ENCODE measurements at regions not wholly inside any gene's neighbourhood (a gene's known extent, or its start where the extent isn't known, plus 50 kb on each side); places are given as distances from the start of the nearest gene placed in this dataset.

DNA sequence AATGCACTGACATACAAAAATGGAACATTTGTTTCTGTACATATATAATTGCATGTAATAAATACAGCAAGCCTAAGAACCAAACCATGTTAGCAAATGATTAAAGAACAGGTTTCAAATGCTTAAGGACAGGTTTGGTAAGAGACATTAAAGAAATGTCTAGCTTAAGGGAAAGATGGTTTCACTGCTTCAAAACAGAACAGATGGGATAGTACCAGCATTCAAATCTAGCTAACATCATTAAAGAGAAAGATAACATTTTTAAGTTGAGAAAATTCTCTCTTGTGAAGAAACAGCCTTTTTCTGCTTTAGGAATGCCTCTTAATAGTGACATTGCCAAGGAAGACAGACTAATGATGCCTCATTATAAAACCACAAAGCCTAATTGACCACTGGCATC lies 52.5 kb upstream of the DOCK9 start:
- Histone ChIP-seq H3K9ac (ENCODE audit: low read length) (no peak overlapping the region), H3K4me3 (ENCODE audit: low read depth, low read length, poor library complexity, severe bottlenecking) (no peak overlapping the region), H3K9me2 (ENCODE audit: low read depth, low read length) (no peaks in the 10 kb centered on the region), H3K79me2 (ENCODE audit: insufficient read depth, low read length) (no peaks in the 10 kb centered on the region), H3F3A (ENCODE audit: insufficient read depth, low read length) (no peaks in the 10 kb centered on the region), H3K36me3 (ENCODE audit: insufficient read depth, low read length) (no peaks in the 10 kb centered on the region), H3K4me1 (ENCODE audit: insufficient read depth, low read length, severe bottlenecking) (no peaks in the 10 kb centered on the region), H3K9me3 (ENCODE audit: low read length) (no peaks in the 10 kb centered on the region), H2AFZ (ENCODE audit: low read length) (no peak overlapping the region), H3K4me2 (ENCODE audit: low read length) (no peak overlapping the region), H3K27me3 (ENCODE audit: insufficient read depth, low read length) (no peaks in the 10 kb centered on the region), H3K27ac (ENCODE audit: low read depth, low read length, poor library complexity, severe bottlenecking) (no peak overlapping the region), H4K20me1 (ENCODE audit: insufficient read depth, low read length) (no peaks in the 10 kb centered on the region)
- TF ChIP-seq CTCF (IDR thresholded peaks at IDR 0.05; ENCODE audit: low read length): no peak

DNA sequence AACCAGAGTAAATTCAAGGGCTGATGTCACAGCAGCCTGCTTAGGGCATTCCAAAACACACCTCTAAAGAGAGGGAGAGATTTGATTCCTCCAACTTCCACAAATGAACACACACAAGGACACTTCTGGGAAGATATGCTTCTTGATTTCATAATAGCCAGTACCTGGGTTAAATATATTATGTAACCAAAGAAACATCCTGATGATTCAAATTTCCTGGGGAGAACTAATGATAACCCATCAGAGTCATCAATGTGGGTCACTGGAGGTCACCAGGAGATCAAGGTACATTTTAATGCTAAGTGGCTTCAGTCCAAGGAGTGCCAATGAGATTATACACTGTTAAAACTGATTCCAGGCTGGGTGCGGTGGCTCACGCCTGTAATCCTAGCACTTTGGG lies 54.0 kb upstream of the DOCK9 start:
- Histone ChIP-seq H3K9ac (ENCODE audit: low read length) (no peak overlapping the region), H3K79me2 (ENCODE audit: insufficient read depth, low read length) (no peaks in the 10 kb centered on the region), H3K9me2 (ENCODE audit: low read depth, low read length) (no peaks in the 10 kb centered on the region), H2AFZ (ENCODE audit: low read length) (no peak overlapping the region), H3K4me1 (ENCODE audit: insufficient read depth, low read length, severe bottlenecking) (no peaks in the 10 kb centered on the region), H3K9me3 (ENCODE audit: low read length) (no peaks in the 10 kb centered on the region), H3F3A (ENCODE audit: insufficient read depth, low read length) (no peaks in the 10 kb centered on the region), H4K20me1 (ENCODE audit: insufficient read depth, low read length) (no peaks in the 10 kb centered on the region), H3K4me3 (ENCODE audit: low read depth, low read length, poor library complexity, severe bottlenecking) (no peak overlapping the region), H3K36me3 (ENCODE audit: insufficient read depth, low read length) (no peaks in the 10 kb centered on the region), H3K4me2 (ENCODE audit: low read length) (no peak overlapping the region), H3K27me3 (ENCODE audit: insufficient read depth, low read length) (no peaks in the 10 kb centered on the region), H3K27ac (ENCODE audit: low read depth, low read length, poor library complexity, severe bottlenecking) (no peak overlapping the region)
- TF ChIP-seq EZH2 (IDR thresholded peaks at IDR 0.05; ENCODE audit: borderline replicate concordance, low read length) (no peak), CTCF (IDR thresholded peaks at IDR 0.05; ENCODE audit: low read length) (no peak)

- no peak overlapping the region for H2AFZ ChIP-seq (ENCODE audit: low read length)
- H3K27me3 ChIP-seq (ENCODE audit: insufficient read depth, low read length): no peaks in the 10 kb centered on the region
- no peaks in the 10 kb centered on the region for H4K20me1 ChIP-seq (ENCODE audit: insufficient read depth, low read length)
- H3K9me3 ChIP-seq (ENCODE audit: low read length): no peaks in the 10 kb centered on the region
- H3K27ac ChIP-seq (ENCODE audit: low read depth, low read length, poor library complexity, severe bottlenecking): no peak overlapping the region
- no peaks in the 10 kb centered on the region for H3K9me2 ChIP-seq (ENCODE audit: low read depth, low read length)
- no peaks in the 10 kb centered on the region for H3F3A ChIP-seq (ENCODE audit: insufficient read depth, low read length)
- H3K4me2 ChIP-seq (ENCODE audit: low read length): no peak overlapping the region
- H3K9ac ChIP-seq (ENCODE audit: low read length): no peak overlapping the region
- H3K79me2 ChIP-seq (ENCODE audit: insufficient read depth, low read length): no peaks in the 10 kb centered on the region
- H3K4me1 ChIP-seq (ENCODE audit: insufficient read depth, low read length, severe bottlenecking): no peaks in the 10 kb centered on the region
- no peak for TF ChIP-seq EZH2 (IDR thresholded peaks at IDR 0.05; ENCODE audit: borderline replicate concordance, low read length)
- peak; percentile 45; the same call in 1 of the 2 replicates for TF ChIP-seq CTCF (IDR thresholded peaks at IDR 0.05; ENCODE audit: low read length)
- H3K36me3 ChIP-seq (ENCODE audit: insufficient read depth, low read length): no peaks in the 10 kb centered on the region
- no peak overlapping the region for H3K4me3 ChIP-seq (ENCODE audit: low read depth, low read length, poor library complexity, severe bottlenecking)
Observed at GRCh38 chr13:99033814-99034213, 56.0 kb upstream of the DOCK9 start.
